DOHH2 (cell line): ENCODE measurements at regions not wholly inside any gene's neighbourhood (a gene's known extent, or its start where the extent isn't known, plus 50 kb on each side); places are given as distances from the start of the nearest gene placed in this dataset.

ENCODE experiments used
- H3F3A ChIP-seq: fragments of 200-600 bp; sonication (generic), shearing (Covaris generic); 2 replicates; pipeline ENCODE4 v1.6.0; 2016; ENCODE audit warnings: antibody characterized with exemption, mild to moderate bottlenecking; ENCODE audit not compliant: control insufficient read depth, insufficient read depth
- H3K27ac ChIP-seq: fragments of 200-600 bp; sonication (generic); 2 replicates; pipeline ENCODE4 v1.5.1; 2014; ENCODE audit warnings: low read depth, mild to moderate bottlenecking, low read length, moderate library complexity
- H3K27me3 ChIP-seq: fragments of 200-600 bp; sonication (generic); 2 replicates; pipeline ENCODE4 v1.6.1; 2014; ENCODE audit warnings: mild to moderate bottlenecking, low read length, mixed read lengths; ENCODE audit not compliant: control insufficient read depth
- H3K36me3 ChIP-seq: fragments of 200-600 bp; sonication (generic); 2 replicates; pipeline ENCODE4 v1.6.1; 2014; ENCODE audit warnings: mild to moderate bottlenecking, low read length, moderate library complexity, mixed read lengths; ENCODE audit not compliant: control insufficient read depth
- H3K4me1 ChIP-seq: fragments of 200-600 bp; sonication (generic); 2 replicates; pipeline ENCODE4 v1.6.1; 2014; ENCODE audit warnings: mild to moderate bottlenecking, low read length, mixed read lengths; ENCODE audit not compliant: control insufficient read depth
- H3K4me2 ChIP-seq: fragments of 200-600 bp; sonication (generic); 2 replicates; pipeline ENCODE4 v1.6.0; 2014; ENCODE audit warnings: mild to moderate bottlenecking, low read length, moderate library complexity
- H3K4me3 ChIP-seq: fragments of 200-600 bp; sonication (generic); 2 replicates; pipeline ENCODE4 v1.5.1; 2014; ENCODE audit warnings: mild to moderate bottlenecking, low read length, mixed read lengths
- H3K79me2 ChIP-seq: fragments of 200-600 bp; sonication (generic); 2 replicates; pipeline ENCODE4 v1.6.1; 2014; ENCODE audit warnings: mild to moderate bottlenecking, low read length, mixed read lengths; ENCODE audit not compliant: control insufficient read depth
- H3K9me2 ChIP-seq: fragments of 200-600 bp; sonication (generic); replicated peaks from 2 replicates; pipeline ENCODE4 v1.6.1; 2014; ENCODE audit warnings: mild to moderate bottlenecking, low read length, mixed read lengths; ENCODE audit not compliant: control insufficient read depth
- H3K9me3 ChIP-seq: fragments of 200-600 bp; sonication (generic); 2 replicates; pipeline ENCODE4 v1.6.1; 2014; ENCODE audit warnings: antibody characterized with exemption, low read length, mixed read lengths; ENCODE audit not compliant: control insufficient read depth, insufficient read depth
- H4K20me1 ChIP-seq: fragments of 200-600 bp; sonication (generic); 2 replicates; pipeline ENCODE4 v1.6.0; 2014; ENCODE audit warnings: low read depth, mild to moderate bottlenecking, antibody characterized with exemption, low read length, moderate library complexity; ENCODE audit not compliant: control insufficient read depth, insufficient read depth
- EZH2phosphoT487 ChIP-seq: fragments of 200-600 bp; sonication (generic); IDR thresholded peaks from 2 replicates; pipeline ENCODE4 v1.6.1; 2017; ENCODE audit warnings: borderline replicate concordance, mild to moderate bottlenecking, antibody characterized with exemption, low read length, moderate library complexity, mixed read lengths
- TF ChIP-seq, protein P1 (sequence below): fragments of 200-600 bp; sonication (generic); IDR thresholded peaks from one replicate; pipeline ENCODE4 v1.5.1; 2014; ENCODE audit warnings: antibody characterized with exemption, mild to moderate bottlenecking, low read depth, low read length; ENCODE audit not compliant: poor library complexity, severe bottlenecking

DNA sequence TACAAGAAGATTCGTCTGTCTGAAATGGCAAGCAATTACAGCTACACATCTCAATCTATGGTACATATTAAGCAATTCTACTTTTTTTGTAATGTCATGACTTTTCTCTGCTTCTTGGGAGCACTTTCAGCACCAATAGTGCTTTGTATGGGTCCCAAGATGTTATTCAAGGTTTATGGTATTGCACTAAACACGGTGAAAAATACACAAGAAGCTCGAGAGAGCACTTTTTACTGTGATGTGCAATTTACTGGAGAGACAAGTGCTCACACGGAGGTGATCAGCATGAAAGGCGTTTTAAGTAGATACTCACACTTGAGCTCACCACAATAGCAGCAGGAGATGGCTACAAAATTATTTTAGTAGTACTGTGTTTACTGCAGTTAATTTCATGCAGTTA is 783.6 kb downstream of the CBLN2 start:
- Histone ChIP-seq H4K20me1 (no peaks in the 10 kb centered on the region), H3K4me2 (no peak overlapping the region), H3K79me2 (no peaks in the 10 kb centered on the region), H3K36me3 (no peaks in the 10 kb centered on the region), H3K9me2 (no peaks in the 10 kb centered on the region), H3K9me3 (peaks cover 7% of the 10 kb centered on the region; the same call in 1 of the 2 replicates), H3K27me3 (no peaks in the 10 kb centered on the region), H3K4me1 (no peaks in the 10 kb centered on the region), H3K27ac (no peak overlapping the region), H3F3A (no peaks in the 10 kb centered on the region), H3K4me3 (no peak overlapping the region)
- TF ChIP-seq EZH2phosphoT487: no peak
- TF ChIP-seq, protein P1, sequence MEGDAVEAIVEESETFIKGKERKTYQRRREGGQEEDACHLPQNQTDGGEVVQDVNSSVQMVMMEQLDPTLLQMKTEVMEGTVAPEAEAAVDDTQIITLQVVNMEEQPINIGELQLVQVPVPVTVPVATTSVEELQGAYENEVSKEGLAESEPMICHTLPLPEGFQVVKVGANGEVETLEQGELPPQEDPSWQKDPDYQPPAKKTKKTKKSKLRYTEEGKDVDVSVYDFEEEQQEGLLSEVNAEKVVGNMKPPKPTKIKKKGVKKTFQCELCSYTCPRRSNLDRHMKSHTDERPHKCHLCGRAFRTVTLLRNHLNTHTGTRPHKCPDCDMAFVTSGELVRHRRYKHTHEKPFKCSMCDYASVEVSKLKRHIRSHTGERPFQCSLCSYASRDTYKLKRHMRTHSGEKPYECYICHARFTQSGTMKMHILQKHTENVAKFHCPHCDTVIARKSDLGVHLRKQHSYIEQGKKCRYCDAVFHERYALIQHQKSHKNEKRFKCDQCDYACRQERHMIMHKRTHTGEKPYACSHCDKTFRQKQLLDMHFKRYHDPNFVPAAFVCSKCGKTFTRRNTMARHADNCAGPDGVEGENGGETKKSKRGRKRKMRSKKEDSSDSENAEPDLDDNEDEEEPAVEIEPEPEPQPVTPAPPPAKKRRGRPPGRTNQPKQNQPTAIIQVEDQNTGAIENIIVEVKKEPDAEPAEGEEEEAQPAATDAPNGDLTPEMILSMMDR: no peak

DNA sequence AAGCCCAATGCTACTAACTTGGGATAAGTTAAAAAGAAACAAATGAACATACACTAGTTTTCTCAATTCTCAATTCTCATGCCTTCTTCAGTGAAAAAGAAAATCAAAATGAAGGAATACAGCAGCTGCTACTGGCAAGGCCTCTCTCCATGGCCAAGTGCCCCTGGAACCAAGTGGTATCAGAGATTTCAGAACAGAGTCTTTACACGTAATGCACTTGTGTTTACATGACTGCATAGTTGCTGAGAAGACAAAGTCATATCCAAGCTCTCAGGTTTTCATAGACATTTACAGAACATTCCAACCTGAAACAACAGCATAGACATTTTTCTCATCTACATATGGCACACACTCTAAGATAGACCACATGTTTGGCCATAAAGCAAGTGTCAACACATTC is 789.9 kb downstream of the CBLN2 start:
- Histone ChIP-seq H3K27me3 (no peaks in the 10 kb centered on the region), H3K9me2 (no peaks in the 10 kb centered on the region), H3K4me1 (no peaks in the 10 kb centered on the region), H3K79me2 (no peaks in the 10 kb centered on the region), H3K36me3 (no peaks in the 10 kb centered on the region), H4K20me1 (no peaks in the 10 kb centered on the region), H3K27ac (no peak overlapping the region), H3K4me2 (no peak overlapping the region), H3K4me3 (no peak overlapping the region), H3K9me3 (no peaks in the 10 kb centered on the region), H3F3A (no peaks in the 10 kb centered on the region)
- TF ChIP-seq, protein P1: no peak
- no peak for TF ChIP-seq EZH2phosphoT487

DNA sequence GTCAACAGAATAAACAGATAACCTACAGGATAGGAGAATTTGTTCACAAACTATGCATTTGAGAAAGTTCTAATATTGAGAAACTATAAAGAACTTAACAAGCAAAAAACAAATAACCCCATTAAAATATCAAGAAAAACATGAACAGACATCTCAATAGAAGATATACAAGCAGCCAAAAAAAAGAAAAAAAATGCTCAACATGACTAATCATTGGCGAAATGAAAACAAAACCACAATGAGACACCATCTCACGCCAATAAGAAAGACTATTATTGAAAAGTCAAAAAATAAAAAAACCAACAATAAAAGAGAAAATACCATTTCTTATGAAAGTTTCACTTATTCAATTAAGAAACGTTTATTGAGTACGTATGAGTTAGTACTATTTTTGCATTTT is 800.5 kb downstream of the CBLN2 start:
- TF ChIP-seq, protein P1: no peak
- TF ChIP-seq EZH2phosphoT487: no peak
- Histone ChIP-seq H3K27ac (no peak overlapping the region), H3K27me3 (no peaks in the 10 kb centered on the region), H4K20me1 (no peaks in the 10 kb centered on the region), H3K9me3 (no peaks in the 10 kb centered on the region), H3K4me3 (no peak overlapping the region), H3K9me2 (no peaks in the 10 kb centered on the region), H3K4me2 (no peak overlapping the region), H3F3A (no peaks in the 10 kb centered on the region), H3K4me1 (no peaks in the 10 kb centered on the region), H3K36me3 (no peaks in the 10 kb centered on the region), H3K79me2 (no peaks in the 10 kb centered on the region)

DNA sequence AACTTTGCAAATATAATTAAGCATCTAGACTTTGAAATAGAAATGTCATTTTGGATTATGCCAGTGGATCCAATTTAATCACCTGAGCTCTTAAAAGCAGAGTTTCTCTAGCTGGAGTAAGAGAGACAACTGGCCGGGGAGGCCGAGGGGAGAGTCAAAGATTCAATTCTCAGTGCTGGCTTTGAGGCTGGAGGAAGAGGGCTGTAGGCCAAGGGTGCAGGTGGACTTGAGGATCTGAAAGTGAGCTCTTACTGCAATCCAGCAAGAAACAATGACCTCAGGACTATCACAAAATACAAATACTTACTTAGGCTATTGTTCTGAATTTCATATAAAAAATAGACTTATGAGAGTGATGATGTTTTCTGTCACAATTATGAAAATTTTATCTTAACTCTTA is 814.5 kb downstream of the CBLN2 start:
- Histone ChIP-seq H3K9me3 (no peaks in the 10 kb centered on the region), H3K36me3 (no peaks in the 10 kb centered on the region), H3K4me1 (no peaks in the 10 kb centered on the region), H3K79me2 (no peaks in the 10 kb centered on the region), H4K20me1 (no peaks in the 10 kb centered on the region), H3K27me3 (no peaks in the 10 kb centered on the region), H3K9me2 (no peaks in the 10 kb centered on the region), H3K4me3 (no peak overlapping the region), H3K27ac (no peak overlapping the region), H3F3A (no peaks in the 10 kb centered on the region), H3K4me2 (no peak overlapping the region)
- TF ChIP-seq, protein P1: no peak
- no peak for TF ChIP-seq EZH2phosphoT487
